Duodenal mucosa (tissue), 2 donors: ENCODE measurements at regions not wholly inside any gene's neighbourhood (a gene's known extent, or its start where the extent isn't known, plus 50 kb on each side); places are given as distances from the start of the nearest gene placed in this dataset.

Experiments used
- H3K27ac ChIP-seq: one replicate; pipeline ENCODE4 v1.7.0; 2013; ENCODE audit warnings: low read depth, low read length
- H3K27me3 ChIP-seq, 2 donors: one replicate each; pipeline ENCODE4 v1.7.0; 2013; ENCODE audit warnings: low read length in 2 of 2, control low read depth in 1 of 2; ENCODE audit not compliant: insufficient read depth in 2 of 2, control insufficient read depth in 1 of 2
- H3K36me3 ChIP-seq, 2 donors: one replicate each; pipeline ENCODE4 v1.7.0; 2013; ENCODE audit warnings: low read length in 2 of 2, control low read depth in 1 of 2; ENCODE audit not compliant: insufficient read depth in 2 of 2, control insufficient read depth in 1 of 2
- H3K4me1 ChIP-seq, 2 donors: one replicate each; pipeline ENCODE4 v1.7.0; 2013; ENCODE audit warnings: low read length in 2 of 2, control low read depth in 1 of 2; ENCODE audit not compliant: insufficient read depth in 2 of 2, control insufficient read depth in 1 of 2
- H3K4me3 ChIP-seq, 2 donors: one replicate each; pipeline ENCODE4 v1.7.0; 2013; ENCODE audit warnings: low read length in 2 of 2, low read depth in 1 of 2
- H3K9ac ChIP-seq, 2 donors: one replicate each; pipeline ENCODE4 v1.7.0; 2013; ENCODE audit warnings: low read length in 2 of 2, low read depth in 1 of 2
- H3K9me3 ChIP-seq, 2 donors: one replicate each; pipeline ENCODE4 v1.7.0; 2013; ENCODE audit warnings: low read length in 2 of 2, control low read depth in 1 of 2; ENCODE audit not compliant: control insufficient read depth in 1 of 2

GRCh38 chr4:128347175-128347868 lies 59.7 kb upstream of the PGRMC2 start:
- Histone ChIP-seq H3K4me3 (no peak overlapping the region), H3K27ac (no peak overlapping the region), H3K4me1 (no peaks in the 10 kb centered on the region), H3K36me3 (no peaks in the 10 kb centered on the region), H3K27me3 (no peaks in the 10 kb centered on the region), H3K9me3 (no peaks in the 10 kb centered on the region), H3K9ac (no peak overlapping the region)

- Histone ChIP-seq H3K36me3 (no peaks in the 10 kb centered on the region), H3K27ac (no peak overlapping the region), H3K9ac (no peak overlapping the region), H3K4me3 (no peak overlapping the region), H3K4me1 (no peaks in the 10 kb centered on the region), H3K27me3 (no peaks in the 10 kb centered on the region), H3K9me3 (no peaks in the 10 kb centered on the region)
These were observed 58.6 kb upstream of the PGRMC2 start for GRCh38 chr4:128346054-128346716.

- no peak overlapping the region for H3K4me3 ChIP-seq
These were observed 58.0 kb upstream of the PGRMC2 start for GRCh38 chr4:128345650-128346049.

GRCh38 chr4:128342762-128343161 lies 55.1 kb upstream of the PGRMC2 start:
- Histone ChIP-seq H3K36me3 (no peaks in the 10 kb centered on the region), H3K9ac (no peak overlapping the region), H3K9me3 (no peaks in the 10 kb centered on the region), H3K27me3 (no peaks in the 10 kb centered on the region), H3K27ac (no peak overlapping the region), H3K4me1 (no peaks in the 10 kb centered on the region), H3K4me3 (no peak overlapping the region)

More at GRCh38 chr4:128345650-128346049, 58.0 kb upstream of the PGRMC2 start:
- no peak overlapping the region for H3K9ac ChIP-seq
- H3K9me3 ChIP-seq = no peaks in the 10 kb centered on the region
- no peaks in the 10 kb centered on the region for H3K27me3 ChIP-seq
- H3K4me1 ChIP-seq = no peaks in the 10 kb centered on the region
- no peaks in the 10 kb centered on the region for H3K36me3 ChIP-seq
- no peak overlapping the region for H3K27ac ChIP-seq

- Histone ChIP-seq H3K36me3 (no peaks in the 10 kb centered on the region), H3K27me3 (no peaks in the 10 kb centered on the region), H3K9me3 (no peaks in the 10 kb centered on the region), H3K4me3 (no peak overlapping the region), H3K9ac (no peak overlapping the region), H3K4me1 (no peaks in the 10 kb centered on the region), H3K27ac (no peak overlapping the region)
These were observed 54.0 kb upstream of the PGRMC2 start for GRCh38 chr4:128341634-128342033.

- H3K9me3 ChIP-seq = no peaks in the 10 kb centered on the region
- H3K9ac ChIP-seq = no peak overlapping the region
- no peaks in the 10 kb centered on the region for H3K4me1 ChIP-seq
- no peak overlapping the region for H3K27ac ChIP-seq
- H3K27me3 ChIP-seq = no peaks in the 10 kb centered on the region
- no peaks in the 10 kb centered on the region for H3K36me3 ChIP-seq
- H3K4me3 ChIP-seq = no peak overlapping the region
These were observed 51.2 kb upstream of the PGRMC2 start for GRCh38 chr4:128338634-128339355.

- no peaks in the 10 kb centered on the region for H3K36me3 ChIP-seq
- H3K4me3 ChIP-seq = no peak overlapping the region
- no peaks in the 10 kb centered on the region for H3K9me3 ChIP-seq
- H3K4me1 ChIP-seq = no peaks in the 10 kb centered on the region
- H3K27ac ChIP-seq = no peak overlapping the region
- H3K27me3 ChIP-seq = no peaks in the 10 kb centered on the region
- H3K9ac ChIP-seq = no peak overlapping the region
These were observed 50.2 kb upstream of the PGRMC2 start for GRCh38 chr4:128337863-128338262.
